Naive B cell (primary cell): ENCODE measurements at regions not wholly inside any gene's neighbourhood (a gene's known extent, or its start where the extent isn't known, plus 50 kb on each side); places are given as distances from the start of the nearest gene placed in this dataset.
A peak's percentile ranks its signal among the peaks of the same experiment; 100 is the strongest.

ENCODE experiments used
- ATAC-seq, 2 donors: fragments of 150-1000 bp; cut with Tn5 transposase; 2 replicates each; pipeline ENCODE4 v1.10.0; 2021; ENCODE audit warnings: low read depth in 2 of 2, mild to moderate bottlenecking in 2 of 2, moderate library complexity in 2 of 2
- DNase-seq: peaks from one replicate; pipeline ENCODE4 v3.0.0; 2022
- H3K27ac Mint-ChIP-seq, 6 donors: one replicate each; pipeline ENCODE4 v1.8.0; 2020 to 2022; ENCODE audit warnings: mild to moderate bottlenecking in 6 of 6, mixed read lengths in 6 of 6, moderate library complexity in 5 of 6, inconsistent platforms in 2 of 6
- H3K27me3 Mint-ChIP-seq, 3 donors: one replicate each; pipeline ENCODE4 v1.8.0; 2021 to 2022; ENCODE audit warnings: mixed read lengths in 3 of 3, mild to moderate bottlenecking in 1 of 3
- H3K36me3 Mint-ChIP-seq, 2 donors: one replicate each; pipeline ENCODE4 v1.8.0; 2020 to 2022; ENCODE audit warnings: mixed read lengths in 2 of 2, inconsistent platforms in 1 of 2, mild to moderate bottlenecking in 1 of 2
- H3K4me1 Mint-ChIP-seq, 3 donors: one replicate each; pipeline ENCODE4 v1.8.0; 2020 to 2022; ENCODE audit warnings: mixed read lengths in 3 of 3, inconsistent platforms in 1 of 3, mild to moderate bottlenecking in 1 of 3, moderate library complexity in 1 of 3
- H3K4me3 Mint-ChIP-seq, 8 donors: one replicate each; pipeline ENCODE4 v1.8.0; 2020 to 2022; ENCODE audit warnings: mild to moderate bottlenecking in 8 of 8, mixed read lengths in 8 of 8, moderate library complexity in 8 of 8, inconsistent platforms in 2 of 8
- H3K9me3 Mint-ChIP-seq, 7 donors: one replicate each; pipeline ENCODE4 v1.8.0; 2020 to 2022; ENCODE audit warnings: mixed read lengths in 7 of 7, mild to moderate bottlenecking in 5 of 7, inconsistent platforms in 2 of 7, moderate library complexity in 1 of 7

- ATAC-seq (no peak), DNase-seq (no peak)
- H3K36me3 Mint-ChIP-seq, result no peaks in the 10 kb centered on the region
- H3K9me3 Mint-ChIP-seq, result peaks cover 0 to 24% (median 6%) of the 10 kb centered on the region in 7 donors
- no peak overlapping the region for H3K27ac Mint-ChIP-seq
- H3K4me3 Mint-ChIP-seq, result no peak overlapping the region
- peaks cover 0 to 4% (median 3%) of the 10 kb centered on the region in 3 donors for H3K27me3 Mint-ChIP-seq
- no peaks in the 10 kb centered on the region for H3K4me1 Mint-ChIP-seq
These were observed 376.3 kb upstream of the SALL3 start for GRCh38 chr18:78603102-78603983.

DNA sequence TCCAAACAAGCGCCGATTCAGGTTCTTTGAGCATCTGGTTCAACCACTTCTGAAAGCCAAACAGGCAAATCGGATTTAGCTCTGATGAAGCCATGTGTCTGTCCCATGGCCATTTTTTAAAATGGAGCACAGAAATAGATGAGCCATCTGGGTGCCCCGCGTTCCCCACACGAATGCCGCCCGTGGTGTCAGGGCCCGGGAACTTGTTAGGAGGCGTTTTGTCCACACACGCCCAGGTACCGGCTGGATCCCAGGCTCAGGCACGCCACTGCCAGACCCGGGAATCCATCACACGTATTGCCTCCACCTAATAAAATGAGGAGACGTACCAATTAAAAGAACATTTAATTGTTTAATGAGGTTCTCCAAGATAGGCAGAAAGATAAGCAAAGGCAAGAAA, 374.4 kb upstream of the SALL3 start:
- DNase-seq, result no peak
- Mint-ChIP-seq H3K4me3 (no peak overlapping the region), H3K9me3 (peaks cover 0 to 19% (median 3%) of the 10 kb centered on the region in 7 donors), H3K27ac (no peak overlapping the region), H3K27me3 (no peaks in the 10 kb centered on the region), H3K4me1 (no peaks in the 10 kb centered on the region), H3K36me3 (no peaks in the 10 kb centered on the region)
- no peak for ATAC-seq

GRCh38 chr18:78607221-78607620, 372.4 kb upstream of the SALL3 start:
- ATAC-seq (no peak), DNase-seq (no peak)
- Mint-ChIP-seq H3K27ac (no peak overlapping the region), H3K4me3 (no peak overlapping the region), H3K4me1 (no peaks in the 10 kb centered on the region), H3K9me3 (peaks cover 0 to 19% (median 3%) of the 10 kb centered on the region in 7 donors), H3K27me3 (no peaks in the 10 kb centered on the region), H3K36me3 (no peaks in the 10 kb centered on the region)

GRCh38 chr18:78607784-78608183, 371.8 kb upstream of the SALL3 start:
- DNase-seq, result no peak
- no peaks in the 10 kb centered on the region for H3K4me1 Mint-ChIP-seq
- no peak overlapping the region for H3K4me3 Mint-ChIP-seq
- no peak for ATAC-seq
- no peak overlapping the region for H3K27ac Mint-ChIP-seq
- H3K27me3 Mint-ChIP-seq, result no peaks in the 10 kb centered on the region
- no peaks in the 10 kb centered on the region for H3K36me3 Mint-ChIP-seq
- H3K9me3 Mint-ChIP-seq, result peaks cover 0 to 17% (median 3%) of the 10 kb centered on the region in 7 donors

GRCh38 chr18:78610179-78610578, 369.4 kb upstream of the SALL3 start:
- Mint-ChIP-seq H3K27ac (no peak overlapping the region), H3K9me3 (peaks cover under 1 to 13% (median 8%) of the 10 kb centered on the region in 7 donors), H3K27me3 (peaks cover 0 to 4% (median 0%) of the 10 kb centered on the region in 3 donors), H3K4me3 (no peak overlapping the region), H3K4me1 (no peaks in the 10 kb centered on the region), H3K36me3 (no peaks in the 10 kb centered on the region)
- ATAC-seq (no peak), DNase-seq (no peak)

DNA sequence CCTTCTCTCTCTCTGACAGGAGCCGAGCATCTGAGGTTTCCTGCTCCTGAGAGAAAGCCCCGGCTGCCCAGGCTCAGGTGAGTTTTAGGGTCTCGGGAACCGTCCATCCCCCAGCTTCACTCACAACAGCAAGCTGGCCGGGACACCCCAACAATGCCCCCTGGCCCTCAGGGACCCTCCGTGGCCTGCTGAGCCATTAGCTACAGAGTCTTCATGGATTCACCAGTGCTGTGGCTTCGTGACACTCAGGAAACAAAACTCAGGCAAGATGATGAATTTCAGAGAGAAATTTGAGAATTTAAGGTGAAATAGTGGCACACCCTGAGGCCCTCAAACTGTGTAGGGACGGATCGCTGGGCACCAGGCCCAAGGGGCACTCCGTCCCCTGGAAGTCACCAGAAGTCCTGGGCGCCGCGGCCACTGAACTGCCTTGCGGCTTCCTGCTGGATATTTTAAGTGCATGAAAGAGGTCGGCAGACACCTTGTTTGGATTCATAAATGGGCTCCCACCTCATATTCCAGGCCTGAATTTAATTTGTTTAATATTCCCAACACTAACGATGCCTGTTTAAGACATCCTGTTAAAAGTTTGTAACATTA, 368.3 kb upstream of the SALL3 start:
- no peak for ATAC-seq
- no peak for DNase-seq
- Mint-ChIP-seq H3K27me3 (peaks cover 0 to 5% (median 3%) of the 10 kb centered on the region in 3 donors), H3K4me3 (no peak overlapping the region), H3K36me3 (no peaks in the 10 kb centered on the region), H3K4me1 (no peaks in the 10 kb centered on the region), H3K27ac (no peak overlapping the region), H3K9me3 (peaks cover 7 to 20% (median 10%) of the 10 kb centered on the region in 7 donors)

DNA sequence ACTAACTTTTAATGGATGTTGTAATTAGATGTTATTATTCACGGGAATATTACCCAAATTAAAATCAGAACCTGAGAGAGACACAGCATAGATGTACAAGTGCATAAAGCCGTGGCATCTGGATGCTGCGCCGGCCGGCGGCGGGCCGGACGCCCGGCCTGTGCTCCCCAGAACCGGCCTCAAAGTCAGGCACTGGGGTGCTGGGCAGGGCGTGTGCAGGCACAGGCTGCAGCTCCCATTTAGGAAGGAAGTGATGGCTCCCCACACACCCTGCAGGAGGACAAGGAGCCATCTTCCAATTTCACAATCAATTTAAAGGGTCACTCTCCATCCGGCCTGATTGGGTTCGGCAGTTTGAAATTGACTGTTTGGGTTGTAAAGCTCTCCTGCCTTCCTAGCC, 367.7 kb upstream of the SALL3 start:
- Mint-ChIP-seq H3K36me3 (no peaks in the 10 kb centered on the region), H3K27ac (no peak overlapping the region), H3K4me1 (no peaks in the 10 kb centered on the region), H3K9me3 (peaks cover 2 to 25% (median 14%) of the 10 kb centered on the region in 7 donors), H3K27me3 (peaks cover 0 to 5% (median 3%) of the 10 kb centered on the region in 3 donors), H3K4me3 (no peak overlapping the region)
- ATAC-seq (no peak), DNase-seq (no peak)

DNA sequence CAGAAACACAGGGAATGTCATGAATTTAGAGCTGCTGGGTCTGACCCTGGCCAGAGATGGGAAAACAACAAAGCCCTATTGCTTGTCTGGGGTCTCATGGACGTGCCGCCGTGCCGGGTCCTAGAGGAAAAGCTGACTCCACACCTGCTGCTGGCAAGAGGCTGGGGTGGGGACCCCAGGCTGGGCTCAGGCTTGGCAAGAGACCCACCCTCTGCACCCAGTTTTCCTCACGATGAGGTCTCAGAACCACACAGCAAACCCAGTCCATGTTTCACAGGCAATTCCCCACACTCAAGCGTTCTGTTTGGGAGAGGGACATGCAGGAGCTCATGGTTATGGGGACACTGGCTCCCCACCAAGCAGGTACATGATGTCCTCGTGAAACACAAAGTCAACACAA, 367.3 kb upstream of the SALL3 start:
- H3K4me3 Mint-ChIP-seq, result no peak overlapping the region
- no peaks in the 10 kb centered on the region for H3K36me3 Mint-ChIP-seq
- ATAC-seq (no peak), DNase-seq (no peak)
- no peak overlapping the region for H3K27ac Mint-ChIP-seq
- peaks cover 0 to 30% (median 17%) of the 10 kb centered on the region in 7 donors for H3K9me3 Mint-ChIP-seq
- H3K27me3 Mint-ChIP-seq, result peaks cover 0 to 5% (median 3%) of the 10 kb centered on the region in 3 donors
- H3K4me1 Mint-ChIP-seq, result no peaks in the 10 kb centered on the region

DNA sequence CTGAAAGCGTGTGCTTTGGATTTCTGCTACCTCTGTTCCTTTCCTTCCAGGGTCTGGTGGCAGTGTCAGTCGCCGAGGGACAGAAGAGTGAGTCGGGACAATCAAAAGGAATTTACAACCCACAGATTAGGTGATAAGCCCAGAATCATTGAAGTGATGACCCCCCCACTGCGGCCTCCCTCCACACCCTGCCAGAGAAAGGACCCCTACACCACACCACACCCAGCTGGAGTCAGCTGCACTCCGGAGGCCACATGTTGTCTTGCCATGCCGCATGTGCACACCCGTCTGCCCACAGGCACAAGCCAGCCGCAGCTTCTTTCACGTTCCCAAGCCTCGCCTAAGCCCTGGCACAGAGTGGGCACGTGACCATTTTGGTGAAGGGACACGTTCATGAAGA, 366.8 kb upstream of the SALL3 start:
- peaks cover 0 to 5% (median 3%) of the 10 kb centered on the region in 3 donors for H3K27me3 Mint-ChIP-seq
- no peak for ATAC-seq

DNA sequence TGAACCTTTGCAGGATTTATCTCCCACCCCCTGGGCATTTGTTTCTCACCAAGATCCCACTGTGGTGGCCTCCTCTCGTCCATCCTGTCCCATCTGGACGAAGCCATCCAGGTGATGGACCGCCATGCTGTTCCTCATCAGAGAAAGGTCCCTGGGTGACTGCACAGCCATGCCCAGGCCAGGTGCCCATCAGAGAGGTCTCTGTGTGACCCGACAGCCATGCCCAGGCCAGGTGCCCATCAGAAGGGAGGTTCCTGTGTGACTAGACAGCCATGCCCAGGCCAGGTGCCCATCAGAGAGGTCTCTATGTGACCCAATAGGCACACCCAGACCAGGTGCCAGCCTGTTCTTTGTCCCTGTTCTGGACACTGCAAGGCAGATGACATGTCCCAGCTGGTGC, 360.9 kb upstream of the SALL3 start:
- H3K4me3 Mint-ChIP-seq, result no peak overlapping the region
- no peaks in the 10 kb centered on the region for H3K36me3 Mint-ChIP-seq
- ATAC-seq, result no peak
- no peak for DNase-seq
- peaks cover 0 to 6% (median 0%) of the 10 kb centered on the region in 3 donors for H3K4me1 Mint-ChIP-seq
- H3K27ac Mint-ChIP-seq, result no peak overlapping the region
- peaks cover 3 to 37% (median 19%) of the 10 kb centered on the region in 7 donors for H3K9me3 Mint-ChIP-seq
- peaks cover 0 to 16% (median 11%) of the 10 kb centered on the region in 3 donors for H3K27me3 Mint-ChIP-seq

More for the DNA sequence above, 366.8 kb upstream of the SALL3 start:
- no peak for DNase-seq
- Mint-ChIP-seq H3K4me1 (no peaks in the 10 kb centered on the region), H3K36me3 (no peaks in the 10 kb centered on the region), H3K4me3 (no peak overlapping the region), H3K9me3 (peaks cover 0 to 34% (median 18%) of the 10 kb centered on the region in 7 donors), H3K27ac (peak overlapping the region in 2 of 6 donors; percentile 52 to 85)

DNA sequence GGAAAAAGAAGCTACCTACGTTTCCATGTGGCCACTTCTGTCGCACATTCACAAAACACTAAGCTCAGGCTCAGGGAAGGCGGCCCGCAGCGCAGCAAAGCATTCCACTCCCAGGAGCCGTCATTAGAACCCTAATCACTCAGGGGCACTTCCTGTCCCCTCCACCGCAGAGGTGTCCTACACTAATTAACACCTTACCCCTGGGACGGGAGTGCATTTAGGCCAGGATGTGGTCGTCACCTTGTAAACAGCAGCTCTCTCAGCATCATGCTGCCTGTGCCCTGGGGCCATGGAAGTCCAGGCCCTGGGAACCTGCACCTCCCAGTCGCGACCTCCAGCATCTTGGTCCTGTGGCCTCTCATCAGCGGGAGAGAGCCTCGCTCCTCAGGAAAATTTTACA, 359.8 kb upstream of the SALL3 start:
- Mint-ChIP-seq H3K9me3 (peaks cover 3 to 36% (median 19%) of the 10 kb centered on the region in 7 donors), H3K4me1 (peaks cover 3 to 10% (median 8%) of the 10 kb centered on the region in 3 donors), H3K27me3 (peaks cover 6 to 26% (median 11%) of the 10 kb centered on the region in 3 donors)

DNA sequence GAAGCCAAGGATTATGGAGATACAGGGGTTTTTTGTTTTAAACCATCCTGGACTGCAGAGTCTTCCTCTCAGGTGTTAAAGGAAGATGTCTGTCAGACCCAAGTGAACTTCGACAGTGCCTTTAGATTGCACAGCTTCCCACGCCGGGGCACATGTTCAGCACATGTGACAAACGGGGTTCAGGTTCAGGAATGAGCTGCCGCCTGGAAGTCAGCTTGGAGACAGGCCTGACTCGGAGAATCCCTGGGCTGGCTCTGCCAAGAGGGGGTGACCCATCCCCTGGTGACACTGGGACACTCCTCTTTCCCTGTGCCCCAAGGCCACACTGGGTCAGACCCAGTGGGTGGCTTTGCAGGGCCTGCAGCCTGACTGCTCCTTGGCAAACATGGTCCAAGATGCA, 359.3 kb upstream of the SALL3 start:
- H3K4me3 Mint-ChIP-seq, result peak overlapping the region in 1 of 8 donors; percentile 11
- DNase-seq, result no peak
- H3K9me3 Mint-ChIP-seq, result peaks cover 3 to 31% (median 15%) of the 10 kb centered on the region in 7 donors
- no peaks in the 10 kb centered on the region for H3K36me3 Mint-ChIP-seq
- H3K4me1 Mint-ChIP-seq, result peaks cover 3 to 13% (median 11%) of the 10 kb centered on the region in 3 donors
- no peak for ATAC-seq
- no peak overlapping the region for H3K27ac Mint-ChIP-seq
- peaks cover 9 to 22% (median 11%) of the 10 kb centered on the region in 3 donors for H3K27me3 Mint-ChIP-seq

More for the DNA sequence above, 359.8 kb upstream of the SALL3 start:
- DNase-seq, result no peak
- Mint-ChIP-seq H3K27ac (no peak overlapping the region), H3K36me3 (no peaks in the 10 kb centered on the region), H3K4me3 (no peak overlapping the region)
- ATAC-seq, result no peak

DNA sequence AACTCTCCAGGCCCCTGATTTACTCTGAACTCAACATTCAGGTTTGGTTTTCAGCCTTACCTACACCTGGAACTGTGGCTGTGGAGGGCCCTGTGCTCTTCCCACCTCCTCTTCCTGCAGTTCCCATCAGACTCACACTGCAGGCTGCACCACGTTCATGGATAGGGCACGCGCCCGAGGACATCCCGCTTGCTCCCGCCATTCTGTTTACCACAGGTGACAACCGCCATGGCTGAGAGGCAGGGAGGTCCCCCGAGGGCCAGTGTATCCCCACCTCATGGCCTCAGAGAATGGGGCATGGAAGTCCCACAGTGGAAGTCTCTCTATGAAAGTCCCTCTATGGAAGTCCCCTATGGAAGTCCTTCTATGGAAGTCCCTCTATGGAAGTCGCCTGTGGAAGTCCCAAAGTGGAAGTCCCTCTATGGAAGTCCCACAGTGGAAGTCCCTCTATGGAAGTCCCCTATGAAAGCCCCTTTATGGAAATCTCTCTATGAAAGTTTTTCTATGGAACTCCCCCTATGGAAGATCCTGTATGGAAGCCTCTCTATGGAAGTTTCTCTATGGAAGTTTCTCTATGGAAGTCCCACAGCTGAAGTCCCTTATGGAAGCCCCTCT, 358.4 kb upstream of the SALL3 start:
- Mint-ChIP-seq H3K27me3 (peaks cover 8 to 22% (median 9%) of the 10 kb centered on the region in 3 donors), H3K4me3 (no peak overlapping the region), H3K27ac (peak overlapping the region in 1 of 6 donors; percentile 36), H3K36me3 (no peaks in the 10 kb centered on the region), H3K4me1 (peaks cover 7 to 21% (median 19%) of the 10 kb centered on the region in 3 donors), H3K9me3 (peaks cover 3 to 22% (median 13%) of the 10 kb centered on the region in 7 donors)
- no peak for DNase-seq
- no peak for ATAC-seq
